ENCODE measurements at regions not wholly inside any gene's neighbourhood (a gene's known extent, or its start where the extent isn't known, plus 50 kb on each side); places are given as distances from the start of the nearest gene placed in this dataset.

- H3K4me3 ChIP-seq (ENCODE audit: low read depth, low read length) = no peak overlapping the region
- TF ChIP-seq, protein P1, sequence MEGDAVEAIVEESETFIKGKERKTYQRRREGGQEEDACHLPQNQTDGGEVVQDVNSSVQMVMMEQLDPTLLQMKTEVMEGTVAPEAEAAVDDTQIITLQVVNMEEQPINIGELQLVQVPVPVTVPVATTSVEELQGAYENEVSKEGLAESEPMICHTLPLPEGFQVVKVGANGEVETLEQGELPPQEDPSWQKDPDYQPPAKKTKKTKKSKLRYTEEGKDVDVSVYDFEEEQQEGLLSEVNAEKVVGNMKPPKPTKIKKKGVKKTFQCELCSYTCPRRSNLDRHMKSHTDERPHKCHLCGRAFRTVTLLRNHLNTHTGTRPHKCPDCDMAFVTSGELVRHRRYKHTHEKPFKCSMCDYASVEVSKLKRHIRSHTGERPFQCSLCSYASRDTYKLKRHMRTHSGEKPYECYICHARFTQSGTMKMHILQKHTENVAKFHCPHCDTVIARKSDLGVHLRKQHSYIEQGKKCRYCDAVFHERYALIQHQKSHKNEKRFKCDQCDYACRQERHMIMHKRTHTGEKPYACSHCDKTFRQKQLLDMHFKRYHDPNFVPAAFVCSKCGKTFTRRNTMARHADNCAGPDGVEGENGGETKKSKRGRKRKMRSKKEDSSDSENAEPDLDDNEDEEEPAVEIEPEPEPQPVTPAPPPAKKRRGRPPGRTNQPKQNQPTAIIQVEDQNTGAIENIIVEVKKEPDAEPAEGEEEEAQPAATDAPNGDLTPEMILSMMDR (IDR thresholded peaks at IDR 0.05; ENCODE audit: low read depth, low read length, missing control alignments) = peak; percentile 59
- no peak for DNase-seq (ENCODE audit: low read depth)
These were observed 441.8 kb upstream of the TLE4 start for GRCh38 chr9:79129865-79130480.

DNA sequence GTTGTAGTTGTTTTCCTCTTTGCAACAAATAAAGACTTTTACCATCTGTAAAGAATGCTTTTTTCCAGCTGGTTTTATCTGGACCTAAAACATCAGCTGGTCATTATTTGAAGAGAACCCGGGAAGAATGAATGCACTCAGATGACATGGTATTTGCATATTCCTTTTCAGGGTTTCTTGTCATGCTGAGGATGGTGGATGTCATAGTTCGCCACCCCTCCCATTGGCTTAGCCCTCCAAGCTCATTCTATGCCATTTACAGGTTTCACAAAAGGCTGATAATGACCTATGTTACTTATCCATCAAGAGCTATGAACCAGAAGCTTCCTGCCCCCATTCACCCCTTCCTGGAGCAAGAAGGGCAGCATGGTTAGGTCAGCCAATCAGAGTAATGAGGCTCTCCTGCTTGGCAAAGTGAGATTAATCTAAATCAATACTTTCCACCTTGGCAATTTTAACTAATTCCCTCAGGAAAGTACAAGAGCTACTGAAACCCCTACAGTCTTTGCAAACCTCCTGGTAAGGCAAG is 440.5 kb upstream of the TLE4 start:
- H3K4me3 ChIP-seq (ENCODE audit: low read depth, low read length) = no peak overlapping the region
- TF ChIP-seq, protein P1 (IDR thresholded peaks at IDR 0.05; ENCODE audit: low read depth, low read length, missing control alignments) = no peak
- no peak for DNase-seq (ENCODE audit: low read depth)

- no peak for DNase-seq (ENCODE audit: low read depth)
- TF ChIP-seq, protein P1 (IDR thresholded peaks at IDR 0.05; ENCODE audit: low read depth, low read length, missing control alignments) = no peak
- H3K4me3 ChIP-seq (ENCODE audit: low read depth, low read length) = no peak overlapping the region
These were observed 439.9 kb upstream of the TLE4 start for GRCh38 chr9:79131824-79132377.

DNA sequence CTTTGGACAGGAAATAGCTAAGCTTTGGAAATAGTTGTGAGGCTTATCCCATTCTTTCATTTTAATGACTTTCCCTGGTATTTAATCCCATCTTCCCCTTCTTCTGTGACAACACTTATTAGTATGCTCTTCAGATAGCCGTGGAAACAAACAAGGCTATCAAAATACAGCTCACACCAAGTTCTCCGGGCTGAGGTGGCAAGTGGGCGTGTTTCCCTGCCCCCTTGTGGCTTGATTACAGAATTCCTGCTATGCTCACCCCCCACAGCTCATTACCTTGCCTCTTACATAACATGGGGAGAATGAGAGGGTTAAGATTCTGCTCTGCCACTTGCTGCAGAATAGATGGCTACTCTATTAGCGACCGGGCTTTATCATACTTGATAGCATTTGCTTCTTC is 437.1 kb upstream of the TLE4 start:
- H3K4me3 ChIP-seq (ENCODE audit: low read depth, low read length) = no peak overlapping the region
- TF ChIP-seq, protein P1 (IDR thresholded peaks at IDR 0.05; ENCODE audit: low read depth, low read length, missing control alignments) = peak; percentile 36
- no peak for DNase-seq (ENCODE audit: low read depth)

GRCh38 chr9:79135681-79136415 is 435.9 kb upstream of the TLE4 start:
- no peak overlapping the region for H3K4me3 ChIP-seq (ENCODE audit: low read depth, low read length)
- no peak for DNase-seq (ENCODE audit: low read depth)
- TF ChIP-seq, protein P1 (IDR thresholded peaks at IDR 0.05; ENCODE audit: low read depth, low read length, missing control alignments) = no peak

DNA sequence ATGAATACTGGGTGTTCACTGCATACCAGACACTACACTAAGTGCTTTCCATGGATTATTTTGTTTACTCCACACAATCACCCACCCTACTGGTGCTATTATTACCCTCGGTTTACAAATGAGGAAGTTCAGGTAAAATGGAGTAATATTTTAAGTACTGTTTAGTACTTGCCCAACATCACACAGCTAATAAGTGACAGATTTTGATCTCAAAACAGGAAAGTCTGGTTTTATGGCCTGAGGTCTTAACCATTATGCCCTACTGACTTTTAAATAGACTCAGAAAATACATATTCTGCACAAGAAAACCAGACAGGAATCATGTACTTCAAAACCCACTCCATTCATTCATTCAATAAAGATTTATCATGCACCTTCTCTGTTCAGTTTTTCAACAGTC is 431.0 kb upstream of the TLE4 start:
- DNase-seq (ENCODE audit: low read depth) = no peak
- no peak overlapping the region for H3K4me3 ChIP-seq (ENCODE audit: low read depth, low read length)
- TF ChIP-seq, protein P1 (IDR thresholded peaks at IDR 0.05; ENCODE audit: low read depth, low read length, missing control alignments) = no peak
